Adrenal gland (tissue), 9 donors: ENCODE measurements at regions not wholly inside any gene's neighbourhood (a gene's known extent, or its start where the extent isn't known, plus 50 kb on each side); places are given as distances from the start of the nearest gene placed in this dataset.

Experiments used
- DNase-seq, 7 donors: peaks; one replicate each; pipeline ENCODE4 v3.0.0-alpha.2; 2019 to 2020
- H3K27ac ChIP-seq, 5 donors: fragments of 200-600 bp; sonication (generic) in 4 of 5; 1 replicate in 3 of 5; 2 replicates in 2 of 5; pipeline versions ENCODE4 v1.5.1 to v1.8.0; 2016 to 2020; ENCODE audit warnings: mild to moderate bottlenecking in 1 of 5
- H3K27me3 ChIP-seq: fragments of 200-600 bp; 2 replicates; pipeline ENCODE4 v1.8.0; 2021
- H3K36me3 ChIP-seq, 2 donors: fragments of 200-600 bp; replicated peaks in 1 of 2; 1 replicate in 1 of 2; 2 replicates in 1 of 2; pipeline versions ENCODE4 v1.5.1 to v1.8.0; 2018 to 2022
- H3K4me1 ChIP-seq, 2 donors: fragments of 200-600 bp; replicated peaks in 1 of 2; 1 replicate in 1 of 2; 2 replicates in 1 of 2; pipeline versions ENCODE4 v1.5.1 to v1.8.0; 2018 to 2021
- H3K4me3 ChIP-seq, 4 donors: fragments of 200-600 bp; sonication (generic) in 3 of 4; one replicate each; pipeline ENCODE4 v1.5.1; 2016 to 2018
- H3K9me3 ChIP-seq, 3 donors: fragments of 200-600 bp; sonication (generic) in 1 of 3; replicated peaks in 1 of 3; 1 replicate in 2 of 3; 2 replicates in 1 of 3; pipeline versions ENCODE4 v1.5.1 to v1.8.0; 2016 to 2021
- POLR2A ChIP-seq, 2 donors: fragments of 450-650 bp; IDR thresholded peaks; one replicate each; pipeline ENCODE4 v1.6.1; 2017; ENCODE audit warnings: antibody characterized with exemption in 2 of 2, mild to moderate bottlenecking in 2 of 2, moderate library complexity in 1 of 2
- WGBS, 4 donors: extraction: QIAGEN DNeasy Blood & Tissue Kit in 2 of 4; methylation state at CpG; one replicate each; pipeline versions ENCODE4 v1.1.5 to v1.1.7; 2013 to 2017; 5-methylcytosine and 5-hydroxymethylcytosine counted together
- intact Hi-C, 2 donors: fragments of 100-400 bp; cut with DNase I; formaldehyde crosslinking; loops; one replicate each; pipeline versions ENCODE4 v1.14.1 to v1.15.0; 2022 to 2023
- TF ChIP-seq, protein P1 (sequence below), 6 experiments: fragments of 450-650 bp in 4 of 6; fragments of 200-600 bp in 2 of 6; sonication (generic) in 1 of 6; IDR thresholded peaks; 1 replicate in 5 of 6; 2 replicates in 1 of 6; pipeline versions ENCODE4 v1.5.1 to v1.8.0; 2016 to 2021; ENCODE audit warnings: antibody characterized with exemption in 6 of 6, mild to moderate bottlenecking in 2 of 6, moderate library complexity in 1 of 6
- donor health status: healthy with polysubstance abuse.
- donor health status: Bipolar disorder and iron deficiency.
- donor health status: DM: yes; HTN: yes; CAD: no.
- donor health status: DM: no; HTN: no; CAD: no.
- donor health status: DM: no; HTN: no; CAD: no.

DNA sequence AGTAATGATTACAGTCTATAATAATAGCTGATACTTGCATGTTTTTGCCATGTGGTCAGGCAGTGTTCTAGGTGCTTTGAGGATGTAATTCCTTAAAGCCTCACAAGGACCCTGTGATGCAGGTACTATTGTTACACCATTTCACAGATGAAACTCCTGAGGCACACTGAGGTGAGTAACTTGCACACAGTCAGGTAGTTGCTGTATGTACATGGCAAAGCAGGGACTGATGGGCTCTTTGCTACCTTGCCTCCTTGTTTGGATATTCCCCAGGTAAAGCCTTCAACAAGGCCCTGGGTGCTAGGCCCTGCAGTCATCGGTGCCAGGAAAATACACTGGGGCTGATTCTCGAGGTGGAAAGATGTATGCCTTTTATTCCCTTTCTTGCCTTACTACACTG is 317.5 kb downstream of the CXCL12 start:
- TF ChIP-seq, protein P1, sequence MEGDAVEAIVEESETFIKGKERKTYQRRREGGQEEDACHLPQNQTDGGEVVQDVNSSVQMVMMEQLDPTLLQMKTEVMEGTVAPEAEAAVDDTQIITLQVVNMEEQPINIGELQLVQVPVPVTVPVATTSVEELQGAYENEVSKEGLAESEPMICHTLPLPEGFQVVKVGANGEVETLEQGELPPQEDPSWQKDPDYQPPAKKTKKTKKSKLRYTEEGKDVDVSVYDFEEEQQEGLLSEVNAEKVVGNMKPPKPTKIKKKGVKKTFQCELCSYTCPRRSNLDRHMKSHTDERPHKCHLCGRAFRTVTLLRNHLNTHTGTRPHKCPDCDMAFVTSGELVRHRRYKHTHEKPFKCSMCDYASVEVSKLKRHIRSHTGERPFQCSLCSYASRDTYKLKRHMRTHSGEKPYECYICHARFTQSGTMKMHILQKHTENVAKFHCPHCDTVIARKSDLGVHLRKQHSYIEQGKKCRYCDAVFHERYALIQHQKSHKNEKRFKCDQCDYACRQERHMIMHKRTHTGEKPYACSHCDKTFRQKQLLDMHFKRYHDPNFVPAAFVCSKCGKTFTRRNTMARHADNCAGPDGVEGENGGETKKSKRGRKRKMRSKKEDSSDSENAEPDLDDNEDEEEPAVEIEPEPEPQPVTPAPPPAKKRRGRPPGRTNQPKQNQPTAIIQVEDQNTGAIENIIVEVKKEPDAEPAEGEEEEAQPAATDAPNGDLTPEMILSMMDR (IDR thresholded peaks at IDR 0.05): no peak
- TF ChIP-seq POLR2A (IDR thresholded peaks at IDR 0.05): no peak
- Histone ChIP-seq H3K36me3 (no peaks in the 10 kb centered on the region), H3K4me1 (no peaks in the 10 kb centered on the region), H3K27me3 (no peaks in the 10 kb centered on the region), H3K4me3 (no peak overlapping the region), H3K27ac (no peak overlapping the region), H3K9me3 (no peaks in the 10 kb centered on the region)
- WGBS, 4 donors: 81 to 98% (median 86%) methylated on average over 2 of the region's 2 CpGs
- DNase-seq: no peak
- intact Hi-C loops: no loop called here

DNA sequence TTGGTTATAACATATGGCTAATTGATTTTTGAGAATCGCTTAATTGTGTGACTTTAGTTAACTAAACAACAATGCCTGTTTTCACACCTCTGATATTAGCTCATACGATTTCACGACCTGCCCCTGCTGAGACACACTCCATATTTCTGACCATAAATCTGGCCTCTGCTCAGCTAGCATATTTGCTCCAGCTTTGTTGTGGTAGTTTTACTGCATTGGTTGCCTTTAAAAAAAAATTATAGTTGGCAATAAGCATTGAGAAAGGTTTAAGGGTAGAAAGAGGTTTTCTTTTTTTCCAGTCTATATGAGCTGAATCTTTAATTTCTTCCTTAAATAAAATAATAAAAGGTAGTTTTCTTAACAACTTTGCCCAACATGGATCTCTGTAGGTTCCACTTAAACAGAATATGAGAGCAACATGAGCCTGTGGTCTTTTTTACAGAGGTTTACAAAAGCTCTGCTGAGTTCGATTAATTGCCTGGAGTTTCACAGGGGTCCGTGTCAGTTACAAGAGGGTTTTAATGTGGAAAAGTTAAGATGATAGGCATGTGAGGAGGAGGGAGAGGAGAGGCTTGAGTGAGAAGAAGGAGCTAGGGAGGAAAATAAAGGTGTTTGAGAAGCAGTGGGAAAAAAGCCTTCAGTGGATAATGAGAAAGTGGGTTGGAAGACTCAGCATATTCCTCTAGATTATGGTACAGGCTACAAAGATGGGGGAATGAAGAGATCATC is 318.2 kb downstream of the CXCL12 start:
- TF ChIP-seq, protein P1 (IDR thresholded peaks at IDR 0.05): no peak
- no peak for TF ChIP-seq POLR2A (IDR thresholded peaks at IDR 0.05)
- H3K4me3 ChIP-seq: no peak overlapping the region
- H3K27ac ChIP-seq: no peak overlapping the region
- H3K4me1 ChIP-seq: no peaks in the 10 kb centered on the region
- no peak for DNase-seq
- no peaks in the 10 kb centered on the region for H3K27me3 ChIP-seq
- intact Hi-C loops: no loop called here
- H3K36me3 ChIP-seq: no peaks in the 10 kb centered on the region
- WGBS, 4 donors: 76 to 84% (median 80%) methylated on average over 5 of the region's 5 CpGs
- no peaks in the 10 kb centered on the region for H3K9me3 ChIP-seq

DNA sequence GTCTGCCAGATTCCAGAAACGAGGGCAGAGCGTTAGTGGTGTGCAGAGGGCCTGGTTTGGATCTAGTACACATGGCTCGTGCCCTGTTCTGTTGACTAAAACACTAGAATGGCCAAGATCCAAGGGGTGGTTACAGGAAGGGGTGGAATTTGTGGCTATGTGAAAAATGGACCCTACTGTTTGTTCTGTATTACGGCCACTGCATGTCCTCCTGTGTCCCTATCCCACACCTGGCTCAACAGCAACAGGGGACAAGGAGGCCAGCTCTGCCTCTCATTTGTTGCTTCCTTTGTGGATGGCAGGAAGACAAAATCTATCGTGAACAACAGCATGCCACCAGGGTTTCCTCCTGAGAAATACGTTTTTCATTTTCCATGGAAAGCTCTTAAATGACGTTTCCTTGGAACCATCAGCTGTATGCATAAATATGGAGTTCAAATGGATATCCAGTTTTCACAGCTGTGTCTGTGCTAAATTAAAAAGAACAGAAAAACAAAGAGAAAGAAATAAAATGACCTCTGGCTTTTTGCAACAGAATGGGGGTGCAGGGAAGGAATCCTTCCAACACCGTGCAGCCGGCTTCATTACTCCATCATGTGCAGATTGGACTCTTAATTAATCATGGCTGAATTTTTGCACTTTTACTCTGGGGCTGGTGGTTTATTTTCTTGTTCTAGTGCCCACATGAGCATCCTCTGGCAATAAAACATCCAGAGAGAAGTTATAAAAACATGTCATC is 318.9 kb downstream of the CXCL12 start:
- Histone ChIP-seq H3K27me3 (no peaks in the 10 kb centered on the region), H3K9me3 (no peaks in the 10 kb centered on the region), H3K4me3 (no peak overlapping the region), H3K27ac (no peak overlapping the region), H3K4me1 (no peaks in the 10 kb centered on the region), H3K36me3 (no peaks in the 10 kb centered on the region)
- WGBS, 4 donors: 66 to 80% (median 75%) methylated on average over 7 to 9 of the region's 9 CpGs
- DNase-seq: no peak
- intact Hi-C loops: no loop called here
- TF ChIP-seq, protein P1 (IDR thresholded peaks at IDR 0.05): no peak
- TF ChIP-seq POLR2A (IDR thresholded peaks at IDR 0.05): no peak

DNA sequence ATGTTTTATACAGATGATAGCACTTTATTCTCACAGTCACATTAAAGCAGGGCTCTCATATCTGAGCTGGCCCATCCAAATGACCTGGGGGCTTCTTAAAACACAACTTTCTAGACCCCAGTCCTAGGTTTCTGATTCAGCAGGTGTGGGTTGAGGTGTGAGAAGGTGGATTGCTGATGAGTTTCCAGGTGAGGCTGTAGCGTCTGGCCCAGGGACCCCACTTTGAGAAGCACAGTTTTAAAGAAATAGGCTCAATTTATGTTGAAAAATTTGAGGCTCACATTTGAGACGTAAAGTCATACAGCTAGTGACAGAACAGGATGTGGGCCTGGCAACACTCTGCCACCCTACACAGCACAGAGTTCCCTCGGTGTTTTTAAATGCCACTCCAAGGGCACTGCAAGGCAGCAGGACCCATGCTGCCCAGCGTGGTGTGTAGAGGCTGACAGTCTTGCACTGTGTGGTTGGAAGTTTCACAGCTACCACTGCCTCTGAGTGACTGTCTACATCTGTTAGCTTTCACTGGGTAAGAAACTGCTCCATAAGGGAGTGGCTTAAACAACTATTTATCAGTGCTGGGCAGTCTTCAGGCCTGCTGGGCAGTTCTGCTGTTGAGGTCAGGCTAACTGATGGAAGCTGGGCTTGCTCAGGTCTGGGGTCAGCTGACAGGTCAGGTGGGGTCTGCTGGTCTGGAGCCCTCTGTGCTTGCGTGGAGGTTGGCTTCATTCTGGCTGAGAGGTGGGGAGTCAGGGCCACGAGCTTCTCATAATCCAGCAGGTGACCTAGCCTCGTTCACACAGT is 319.7 kb downstream of the CXCL12 start:
- Histone ChIP-seq H3K4me1 (no peaks in the 10 kb centered on the region), H3K9me3 (no peaks in the 10 kb centered on the region), H3K27me3 (no peaks in the 10 kb centered on the region), H3K27ac (no peak overlapping the region), H3K4me3 (no peak overlapping the region), H3K36me3 (no peaks in the 10 kb centered on the region)
- 72 to 88% (median 83%) methylated on average over 4 to 7 of the region's 7 CpGs for WGBS, 4 donors
- DNase-seq: no peak
- intact Hi-C loops: no loop called here
- TF ChIP-seq POLR2A (IDR thresholded peaks at IDR 0.05): no peak
- TF ChIP-seq, protein P1 (IDR thresholded peaks at IDR 0.05): no peak
